ENCODE measurements at regions not wholly inside any gene's neighbourhood (a gene's known extent, or its start where the extent isn't known, plus 50 kb on each side); places are given as distances from the start of the nearest gene placed in this dataset.

GRCh38 chr13:58429917-58430316 is 798.4 kb downstream of the PCDH17 start:
- FAIRE-seq (no peak), DNase-seq (ENCODE audit: low read depth) (no peak)
- no peaks in the 10 kb centered on the region for H3K27me3 ChIP-seq (ENCODE audit: insufficient read depth, low read length)
- H3K9me3 Mint-ChIP-seq (ENCODE audit: unreplicated experiment) = peaks cover 6% of the 10 kb centered on the region
- H3K4me3 Mint-ChIP-seq (ENCODE audit: unreplicated experiment) = no peak overlapping the region
- no peaks in the 10 kb centered on the region for H3K27me3 Mint-ChIP-seq (ENCODE audit: low read depth, unreplicated experiment)
- no peaks in the 10 kb centered on the region for H3K4me1 Mint-ChIP-seq (ENCODE audit: low read depth, unreplicated experiment)
- H3K4me2 ChIP-seq (ENCODE audit: low read length) = no peak overlapping the region
- no peak overlapping the region for H3K9ac ChIP-seq (ENCODE audit: low read length)
- no peak overlapping the region for H3K27ac ChIP-seq (ENCODE audit: low read depth, low read length)
- H3K9me3 ChIP-seq (ENCODE audit: insufficient read depth, low read depth, low read length) = no peaks in the 10 kb centered on the region
- no peaks in the 10 kb centered on the region for H3K36me3 Mint-ChIP-seq (ENCODE audit: low read depth, unreplicated experiment)
- no peaks in the 10 kb centered on the region for H4K20me1 ChIP-seq (ENCODE audit: insufficient read depth, low read length)
- no peaks in the 10 kb centered on the region for H3K79me2 ChIP-seq (ENCODE audit: insufficient read depth, low read length)
- no peaks in the 10 kb centered on the region for H3K36me3 ChIP-seq (ENCODE audit: insufficient read depth, low read length)
- no peak overlapping the region for H2AFZ ChIP-seq (ENCODE audit: low read depth, low read length)
- TF ChIP-seq EZH2 (IDR thresholded peaks at IDR 0.05; ENCODE audit: insufficient read depth, low read length) (no peak), CTCF (IDR thresholded peaks at IDR 0.05; ENCODE audit: insufficient read depth, low read depth, low read length) (no peak)
- H3K4me3 ChIP-seq (ENCODE audit: insufficient read depth, low read depth, low read length) = no peak overlapping the region
- H3K4me1 ChIP-seq (ENCODE audit: insufficient read depth, low read length) = no peaks in the 10 kb centered on the region
- no peak overlapping the region for H3K27ac Mint-ChIP-seq (ENCODE audit: unreplicated experiment)

- Histone ChIP-seq H4K20me1 (ENCODE audit: insufficient read depth, low read length) (no peaks in the 10 kb centered on the region), H3K9me3 (ENCODE audit: insufficient read depth, low read depth, low read length) (no peaks in the 10 kb centered on the region), H3K79me2 (ENCODE audit: insufficient read depth, low read length) (no peaks in the 10 kb centered on the region), H2AFZ (ENCODE audit: low read depth, low read length) (no peak overlapping the region), H3K9ac (ENCODE audit: low read length) (no peak overlapping the region), H3K4me3 (ENCODE audit: insufficient read depth, low read depth, low read length) (no peak overlapping the region), H3K4me1 (ENCODE audit: insufficient read depth, low read length) (no peaks in the 10 kb centered on the region), H3K27ac (ENCODE audit: low read depth, low read length) (no peak overlapping the region), H3K36me3 (ENCODE audit: insufficient read depth, low read length) (no peaks in the 10 kb centered on the region), H3K27me3 (ENCODE audit: insufficient read depth, low read length) (no peaks in the 10 kb centered on the region), H3K4me2 (ENCODE audit: low read length) (no peak overlapping the region)
- no peak for TF ChIP-seq EZH2 (IDR thresholded peaks at IDR 0.05; ENCODE audit: insufficient read depth, low read length)
- no peak for TF ChIP-seq CTCF (IDR thresholded peaks at IDR 0.05; ENCODE audit: insufficient read depth, low read depth, low read length)
- H3K4me1 Mint-ChIP-seq (ENCODE audit: low read depth, unreplicated experiment) = no peaks in the 10 kb centered on the region
- H3K27ac Mint-ChIP-seq (ENCODE audit: unreplicated experiment) = no peak overlapping the region
- no peaks in the 10 kb centered on the region for H3K27me3 Mint-ChIP-seq (ENCODE audit: low read depth, unreplicated experiment)
- FAIRE-seq (no peak), DNase-seq (ENCODE audit: low read depth) (no peak)
- no peaks in the 10 kb centered on the region for H3K36me3 Mint-ChIP-seq (ENCODE audit: low read depth, unreplicated experiment)
- H3K9me3 Mint-ChIP-seq (ENCODE audit: unreplicated experiment) = peaks cover 3% of the 10 kb centered on the region
- no peak overlapping the region for H3K4me3 Mint-ChIP-seq (ENCODE audit: unreplicated experiment)
Measured at GRCh38 chr13:58434943-58435342, 803.4 kb downstream of the PCDH17 start.

- Histone ChIP-seq H3K4me2 (ENCODE audit: low read length) (no peak overlapping the region), H4K20me1 (ENCODE audit: insufficient read depth, low read length) (no peaks in the 10 kb centered on the region), H2AFZ (ENCODE audit: low read depth, low read length) (no peak overlapping the region), H3K4me3 (ENCODE audit: insufficient read depth, low read depth, low read length) (no peak overlapping the region), H3K79me2 (ENCODE audit: insufficient read depth, low read length) (no peaks in the 10 kb centered on the region), H3K9ac (ENCODE audit: low read length) (no peak overlapping the region), H3K36me3 (ENCODE audit: insufficient read depth, low read length) (no peaks in the 10 kb centered on the region), H3K27me3 (ENCODE audit: insufficient read depth, low read length) (no peaks in the 10 kb centered on the region), H3K9me3 (ENCODE audit: insufficient read depth, low read depth, low read length) (no peaks in the 10 kb centered on the region), H3K27ac (ENCODE audit: low read depth, low read length) (no peak overlapping the region), H3K4me1 (ENCODE audit: insufficient read depth, low read length) (no peaks in the 10 kb centered on the region)
- Mint-ChIP-seq H3K4me3 (ENCODE audit: unreplicated experiment) (no peak overlapping the region), H3K36me3 (ENCODE audit: low read depth, unreplicated experiment) (no peaks in the 10 kb centered on the region), H3K9me3 (ENCODE audit: unreplicated experiment) (no peaks in the 10 kb centered on the region), H3K4me1 (ENCODE audit: low read depth, unreplicated experiment) (no peaks in the 10 kb centered on the region), H3K27ac (ENCODE audit: unreplicated experiment) (no peak overlapping the region), H3K27me3 (ENCODE audit: low read depth, unreplicated experiment) (no peaks in the 10 kb centered on the region)
- no peak for FAIRE-seq
- DNase-seq (ENCODE audit: low read depth) = no peak
- TF ChIP-seq CTCF (IDR thresholded peaks at IDR 0.05; ENCODE audit: insufficient read depth, low read depth, low read length) = no peak
- TF ChIP-seq EZH2 (IDR thresholded peaks at IDR 0.05; ENCODE audit: insufficient read depth, low read length) = no peak
Measured at GRCh38 chr13:58437427-58437826, 805.9 kb downstream of the PCDH17 start.
